GM20431 (cell line): ENCODE measurements at regions not wholly inside any gene's neighbourhood (a gene's known extent, or its start where the extent isn't known, plus 50 kb on each side); places are given as distances from the start of the nearest gene placed in this dataset.

ENCODE experiments used
- in situ Hi-C: fragments of 300-500 bp; cut with MseI, MboI; formaldehyde crosslinking; loops from one replicate; pipeline ENCODE4 v1.15.0; 2020; ENCODE audit warnings: low sequenced_read_pairs; ENCODE audit not compliant: unreplicated experiment

DNA sequence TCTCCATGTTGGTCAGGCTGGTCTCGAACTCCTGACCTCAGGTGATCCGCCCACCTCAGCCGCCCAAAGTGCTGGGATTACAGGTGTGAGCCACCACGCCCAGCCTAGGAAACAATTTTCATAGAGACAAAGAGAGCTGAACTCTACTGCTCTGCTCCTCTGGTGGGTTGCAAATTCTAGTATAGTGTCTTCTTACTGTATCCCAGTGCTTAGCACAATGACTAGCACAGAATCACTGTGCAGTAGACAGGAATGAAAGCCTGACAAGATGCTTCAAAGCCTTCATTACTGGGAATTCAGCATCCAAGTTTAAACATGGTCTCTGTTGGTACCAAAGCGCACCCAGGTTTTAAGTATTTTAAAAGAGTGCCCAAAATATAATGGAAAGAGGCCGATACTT, 96.5 kb upstream of the SALL4 start:
- in situ Hi-C loops = no loop called here

GRCh38 chr20:51894619-51895018, 92.3 kb upstream of the SALL4 start:
- in situ Hi-C loops = no loop called here

- in situ Hi-C loops = no loop called here
These were observed 91.9 kb upstream of the SALL4 start for GRCh38 chr20:51894201-51894600.

DNA sequence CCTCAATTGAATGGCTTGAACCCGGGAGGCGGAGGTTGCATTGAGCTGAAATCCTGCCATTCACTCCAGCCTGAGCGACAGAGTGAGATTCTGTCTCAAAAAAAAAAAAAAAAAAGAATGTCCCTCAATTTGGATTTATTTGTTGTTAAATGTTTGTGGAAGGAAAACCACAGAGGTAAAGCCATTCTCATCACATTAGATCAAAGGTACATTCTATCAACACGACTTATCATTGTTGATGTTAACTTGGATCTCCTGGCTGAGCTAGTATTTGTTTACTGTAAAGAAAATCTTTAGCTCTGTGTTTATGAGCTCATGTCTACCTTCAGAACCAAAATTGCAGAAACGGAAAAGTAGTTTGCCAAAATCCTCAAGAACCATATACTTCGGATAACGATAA, 91.4 kb upstream of the SALL4 start:
- in situ Hi-C loops = no loop called here

GRCh38 chr20:51890003-51890402, 87.7 kb upstream of the SALL4 start:
- in situ Hi-C loops = no loop called here

DNA sequence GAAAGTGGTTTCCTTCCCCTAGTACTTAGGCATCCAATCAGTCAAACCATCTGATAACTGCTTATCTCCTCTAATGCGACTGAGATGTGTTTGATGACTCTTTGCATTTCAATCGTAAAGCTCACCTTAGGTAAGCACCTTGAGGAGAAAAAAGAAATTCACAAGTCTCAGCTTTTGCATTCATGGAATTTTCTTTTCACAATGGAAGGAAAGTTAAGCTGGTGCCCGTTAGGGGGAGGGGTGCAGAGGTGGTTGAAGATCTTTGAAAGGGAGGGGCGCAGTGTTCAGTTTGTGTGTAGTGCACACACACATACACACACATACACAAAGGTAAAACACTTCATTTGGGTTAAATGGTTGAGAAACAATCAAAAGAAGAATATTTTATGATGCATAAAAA, 87.1 kb upstream of the SALL4 start:
- in situ Hi-C loops = no loop called here

DNA sequence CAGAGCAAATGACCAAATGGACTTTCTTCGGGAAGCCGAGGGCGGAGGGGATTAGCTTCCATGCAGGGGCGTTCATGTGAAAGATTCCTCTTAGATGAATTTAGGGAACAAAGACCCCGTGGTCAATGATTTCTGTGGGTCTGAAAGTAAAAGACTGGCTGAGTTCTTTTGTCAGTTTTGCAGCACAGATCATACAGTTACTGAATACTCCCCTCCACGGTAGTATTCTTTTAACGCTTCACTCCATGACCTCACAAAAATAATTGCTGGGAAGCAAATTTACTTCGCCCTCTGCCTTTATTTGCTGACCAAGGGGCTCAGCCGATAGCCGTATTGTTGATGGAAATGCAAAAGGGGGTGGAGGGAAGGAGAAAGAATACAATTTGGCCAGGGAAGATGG, 86.0 kb upstream of the SALL4 start:
- in situ Hi-C loops = no loop called here

GRCh38 chr20:51886891-51887608, 84.7 kb upstream of the SALL4 start:
- in situ Hi-C loops = no loop called here

- in situ Hi-C loops = no loop called here
These were observed 84.0 kb upstream of the SALL4 start for GRCh38 chr20:51886341-51886740.

DNA sequence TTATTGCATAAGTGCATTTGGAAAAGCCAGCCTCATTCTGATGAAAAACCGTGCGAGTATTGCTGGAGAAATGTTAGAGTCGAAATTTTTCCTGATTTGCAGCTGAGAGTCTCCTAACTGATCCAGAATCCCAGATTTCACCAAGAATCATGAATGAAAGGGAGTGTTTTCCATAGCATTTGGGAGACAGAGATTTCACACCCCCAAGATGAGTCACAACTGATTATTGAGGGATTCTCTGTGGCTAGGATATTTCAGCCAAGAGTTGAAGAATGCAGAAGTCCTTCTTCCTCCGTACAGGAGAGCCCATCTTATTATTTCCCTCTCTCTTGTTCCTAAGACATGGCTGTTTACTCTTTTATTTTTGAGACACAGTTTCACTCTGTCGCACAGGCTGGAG, 82.2 kb upstream of the SALL4 start:
- in situ Hi-C loops = no loop called here

DNA sequence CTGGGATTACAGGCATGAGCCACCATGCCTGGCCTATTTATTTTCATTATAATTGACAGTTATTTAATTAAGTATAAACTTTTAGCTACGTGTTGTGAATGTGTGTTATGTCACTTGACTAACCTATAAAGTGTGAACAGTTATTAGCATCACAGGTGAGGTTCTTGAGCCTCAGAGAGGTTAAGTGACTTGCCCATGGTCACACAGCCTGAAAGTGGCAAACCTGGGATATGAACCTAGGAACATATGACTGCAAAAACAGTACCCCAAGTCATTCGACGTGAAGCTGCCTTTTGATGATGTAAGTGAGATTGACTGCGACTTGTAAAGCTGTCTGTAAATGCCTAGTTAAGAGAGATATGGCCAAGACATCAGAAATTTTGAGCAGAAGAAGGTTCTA, 77.9 kb upstream of the SALL4 start:
- in situ Hi-C loops = no loop called here

DNA sequence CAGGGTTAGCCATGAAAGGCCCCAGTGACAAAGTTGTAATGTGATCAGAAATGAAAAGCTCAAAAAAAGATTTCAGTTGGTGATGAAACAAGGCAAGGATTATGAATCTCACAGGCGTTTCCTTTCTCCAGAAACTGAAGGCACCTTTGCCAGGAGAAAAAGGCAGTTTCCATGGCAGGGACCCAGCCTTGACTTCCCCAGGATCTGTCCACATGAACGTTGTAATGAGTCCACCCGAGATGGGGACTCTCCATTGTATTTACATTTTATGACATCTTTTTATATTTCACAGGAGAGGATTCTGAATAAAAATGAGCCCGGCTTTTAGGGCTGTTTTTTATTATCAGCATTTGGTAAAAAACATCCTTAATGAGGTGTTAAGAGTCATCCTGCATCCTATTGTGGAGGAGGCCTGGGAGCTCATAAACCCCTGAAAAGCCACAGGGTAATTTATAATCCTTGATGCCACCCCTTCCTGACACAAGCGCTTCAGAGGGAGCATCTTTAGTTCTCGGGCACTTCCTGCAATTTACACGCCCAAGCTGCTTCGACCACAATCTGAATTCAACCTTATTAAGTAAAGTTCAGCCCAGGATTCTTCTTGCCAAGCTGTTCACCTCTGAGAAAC, 74.1 kb upstream of the SALL4 start:
- in situ Hi-C loops = no loop called here

GRCh38 chr20:51873652-51874051, 71.3 kb upstream of the SALL4 start:
- in situ Hi-C loops = no loop called here

DNA sequence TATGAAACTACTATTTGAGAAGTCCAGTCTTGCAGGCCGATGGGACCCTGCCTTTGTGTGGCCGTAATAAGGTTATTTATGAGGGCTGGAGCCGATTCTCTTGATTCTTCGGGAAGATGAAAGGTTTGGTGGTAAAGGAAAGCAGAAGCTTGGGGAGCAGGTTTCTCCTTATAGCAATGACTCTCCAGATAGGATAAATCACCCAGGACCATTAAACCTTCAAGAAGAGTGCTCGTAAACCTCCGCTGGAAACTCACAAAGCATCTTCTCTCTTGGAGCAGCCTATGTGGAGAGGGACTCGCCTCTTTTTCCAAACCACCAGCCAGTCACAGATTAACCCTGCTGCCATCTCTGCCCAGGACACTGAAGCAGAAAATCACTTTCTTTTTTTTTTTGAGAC, 69.6 kb upstream of the SALL4 start:
- in situ Hi-C loops = no loop called here

DNA sequence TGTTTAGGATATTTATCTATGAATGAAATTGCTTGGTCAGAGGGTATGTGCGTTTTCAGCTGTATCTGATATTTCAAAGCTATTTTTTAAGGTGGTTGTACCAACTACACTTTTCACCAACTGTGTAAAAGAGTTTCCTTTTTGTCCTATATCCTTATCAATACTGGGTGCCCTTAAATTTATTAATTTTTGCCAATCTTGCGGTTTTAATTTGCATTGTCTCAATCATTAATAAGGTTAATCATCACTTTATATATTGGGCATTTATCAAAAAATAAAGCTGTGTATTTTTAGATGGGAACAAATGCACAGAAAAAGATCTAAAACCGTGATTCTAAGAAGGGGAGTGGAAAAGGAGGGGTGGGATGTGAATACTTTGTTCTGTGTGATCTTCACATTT, 66.7 kb upstream of the SALL4 start:
- in situ Hi-C loops = no loop called here

- in situ Hi-C loops = no loop called here
These were observed 64.9 kb upstream of the SALL4 start for GRCh38 chr20:51867251-51867650.

DNA sequence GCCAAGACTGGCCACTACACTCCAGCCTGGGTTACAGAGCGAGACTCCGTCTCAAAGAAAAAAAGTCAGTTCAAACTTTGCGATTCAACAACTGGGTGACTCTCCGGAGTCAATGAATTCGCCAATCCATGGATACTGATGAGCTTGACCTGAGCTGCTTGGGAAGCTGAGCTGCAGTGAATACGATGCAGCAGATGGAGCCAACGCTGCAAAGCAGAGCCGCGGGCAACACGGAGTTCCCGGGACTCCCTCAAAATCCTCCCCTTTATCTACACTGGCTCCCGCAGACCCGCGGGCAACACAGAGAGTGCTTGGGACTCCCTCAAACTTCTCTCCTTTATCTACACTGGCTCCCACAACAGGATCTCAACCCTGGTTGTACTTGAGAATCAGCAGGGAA, 62.6 kb upstream of the SALL4 start:
- in situ Hi-C loops = no loop called here

- in situ Hi-C loops = no loop called here
These were observed 60.5 kb upstream of the SALL4 start for GRCh38 chr20:51862796-51863195.

GRCh38 chr20:51861726-51862466, 59.6 kb upstream of the SALL4 start:
- in situ Hi-C loops = no loop called here

DNA sequence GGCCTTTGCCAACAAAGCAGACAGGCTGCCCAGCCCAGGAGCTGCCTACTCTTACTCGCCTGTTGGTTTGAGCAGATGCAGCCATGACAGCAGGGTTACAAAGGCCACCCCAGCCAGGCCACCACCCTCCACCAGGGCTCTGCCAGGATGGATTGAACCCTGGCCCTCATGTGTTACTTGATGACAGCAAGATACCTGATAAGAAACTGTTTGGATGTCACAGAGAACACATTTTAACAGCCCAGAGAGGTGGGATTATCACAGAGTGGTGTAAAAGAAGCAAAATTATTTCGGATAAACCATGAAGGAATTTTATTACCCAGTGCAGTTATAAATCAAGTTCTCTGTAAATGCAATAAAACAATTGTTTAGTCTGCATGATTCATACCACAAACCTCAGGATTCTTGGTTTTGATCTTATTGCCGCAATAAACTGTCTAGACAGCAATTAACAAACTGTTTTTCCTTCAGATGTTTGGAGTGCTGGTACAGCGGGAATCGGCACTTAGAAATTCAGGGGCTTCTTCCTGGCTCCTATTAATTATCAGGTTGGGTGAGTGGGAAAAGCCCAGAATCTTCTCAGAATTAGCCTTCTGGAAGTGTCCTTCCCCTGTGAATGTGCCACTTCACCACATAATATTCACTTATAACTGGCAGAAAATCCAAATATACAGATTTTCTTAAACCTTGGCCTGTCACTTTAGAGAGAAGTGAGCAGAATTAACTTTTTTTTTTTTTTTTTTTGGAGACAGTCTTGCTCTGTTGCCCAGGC, 58.0 kb upstream of the SALL4 start:
- in situ Hi-C loops = no loop called here

GRCh38 chr20:51856432-51856831, 54.1 kb upstream of the SALL4 start:
- in situ Hi-C loops = no loop called here
